ENCODE measurements at regions not wholly inside any gene's neighbourhood (a gene's known extent, or its start where the extent isn't known, plus 50 kb on each side); places are given as distances from the start of the nearest gene placed in this dataset.

GRCh38 chr3:150216866-150217600 is 191.1 kb upstream of the TSC22D2 start:
- TF ChIP-seq CTCF (IDR thresholded peaks at IDR 0.05; ENCODE audit: borderline replicate concordance, control extremely low read depth, extremely low read depth, insufficient read depth, missing control alignments): no peak
- in situ Hi-C loops (cut with MboI; ENCODE audit: low sequenced_read_pairs, unreplicated experiment): loop anchor here (25.0 kb wide), 1 partner anchor 705 kb away; no protein-coding TSS in a partner anchor
- no peak for DNase-seq (ENCODE audit: low spot score)

- no peak for DNase-seq (ENCODE audit: low spot score)
- TF ChIP-seq CTCF (IDR thresholded peaks at IDR 0.05; ENCODE audit: borderline replicate concordance, control extremely low read depth, extremely low read depth, insufficient read depth, missing control alignments): no peak
- in situ Hi-C loops (cut with MboI; ENCODE audit: low sequenced_read_pairs, unreplicated experiment): loop anchor here (25.0 kb wide), 1 partner anchor 704 kb away; no protein-coding TSS in a partner anchor
These were observed 191.9 kb upstream of the TSC22D2 start for GRCh38 chr3:150216041-150216811.

- in situ Hi-C loops (cut with MboI; ENCODE audit: low sequenced_read_pairs, unreplicated experiment): loop anchor here (25.0 kb wide), 1 partner anchor 703 kb away; no protein-coding TSS in a partner anchor
- DNase-seq (ENCODE audit: low spot score): no peak
- TF ChIP-seq CTCF (IDR thresholded peaks at IDR 0.05; ENCODE audit: borderline replicate concordance, control extremely low read depth, extremely low read depth, insufficient read depth, missing control alignments): no peak
These were observed 192.5 kb upstream of the TSC22D2 start for GRCh38 chr3:150215616-150216015.

- DNase-seq (ENCODE audit: low spot score): no peak
- in situ Hi-C loops (cut with MboI; ENCODE audit: low sequenced_read_pairs, unreplicated experiment): loop anchor here (25.0 kb wide), 1 partner anchor 701 kb away; no protein-coding TSS in a partner anchor
- TF ChIP-seq CTCF (IDR thresholded peaks at IDR 0.05; ENCODE audit: borderline replicate concordance, control extremely low read depth, extremely low read depth, insufficient read depth, missing control alignments): no peak
These were observed 194.5 kb upstream of the TSC22D2 start for GRCh38 chr3:150213577-150213976.

GRCh38 chr3:150210461-150211110 is 197.5 kb upstream of the TSC22D2 start:
- in situ Hi-C loops (cut with MboI; ENCODE audit: low sequenced_read_pairs, unreplicated experiment): loop anchor here (25.0 kb wide), 1 partner anchor 698 kb away; no protein-coding TSS in a partner anchor
- no peak for DNase-seq (ENCODE audit: low spot score)
- TF ChIP-seq CTCF (IDR thresholded peaks at IDR 0.05; ENCODE audit: borderline replicate concordance, control extremely low read depth, extremely low read depth, insufficient read depth, missing control alignments): no peak

GRCh38 chr3:150203273-150203672 is 204.8 kb upstream of the TSC22D2 start:
- in situ Hi-C loops (cut with MboI; ENCODE audit: low sequenced_read_pairs, unreplicated experiment): loop anchor here (25.0 kb wide), 1 partner anchor 691 kb away; no protein-coding TSS in a partner anchor
- no peak for TF ChIP-seq CTCF (IDR thresholded peaks at IDR 0.05; ENCODE audit: borderline replicate concordance, control extremely low read depth, extremely low read depth, insufficient read depth, missing control alignments)
- no peak for DNase-seq (ENCODE audit: low spot score)

Measured in GM13976 (cell line).